HG02798 (cell line): ENCODE measurements at regions not wholly inside any gene's neighbourhood (a gene's known extent, or its start where the extent isn't known, plus 50 kb on each side); places are given as distances from the start of the nearest gene placed in this dataset.

Experiments
- ATAC-seq: cut with Tn5 transposase; IDR thresholded peaks from one replicate; pipeline ENCODE4 v1.9.1; 2021; ENCODE audit warnings: mild to moderate bottlenecking; ENCODE audit not compliant: unreplicated experiment, poor library complexity

- peak; percentile 56 for ATAC-seq
Observed at GRCh38 chr12:47317175-47317915, 237.6 kb upstream of the AMIGO2 start.

DNA sequence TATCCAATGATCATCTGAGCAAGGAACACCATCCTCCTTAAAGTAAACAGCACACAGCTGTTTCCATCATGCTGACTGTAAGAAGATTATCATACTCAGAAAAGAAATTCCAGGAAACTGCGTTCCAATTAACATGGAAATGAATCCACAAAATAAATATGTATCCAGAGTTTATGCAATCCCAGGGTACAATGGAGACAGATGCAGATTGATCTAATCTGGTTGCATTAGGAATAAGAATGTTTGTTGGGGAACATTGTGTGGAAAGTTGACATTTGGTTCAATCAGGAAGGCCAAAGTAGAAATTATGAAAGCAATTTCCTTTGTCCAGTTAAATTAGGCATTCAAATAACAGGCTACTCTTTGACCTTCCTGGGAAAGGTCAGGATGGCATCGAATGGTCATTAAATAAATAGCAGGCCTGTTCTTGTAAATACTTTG, 236.9 kb upstream of the AMIGO2 start:
- no peak for ATAC-seq

- no peak for ATAC-seq
Observed at GRCh38 chr12:47314996-47315395, 235.2 kb upstream of the AMIGO2 start.

DNA sequence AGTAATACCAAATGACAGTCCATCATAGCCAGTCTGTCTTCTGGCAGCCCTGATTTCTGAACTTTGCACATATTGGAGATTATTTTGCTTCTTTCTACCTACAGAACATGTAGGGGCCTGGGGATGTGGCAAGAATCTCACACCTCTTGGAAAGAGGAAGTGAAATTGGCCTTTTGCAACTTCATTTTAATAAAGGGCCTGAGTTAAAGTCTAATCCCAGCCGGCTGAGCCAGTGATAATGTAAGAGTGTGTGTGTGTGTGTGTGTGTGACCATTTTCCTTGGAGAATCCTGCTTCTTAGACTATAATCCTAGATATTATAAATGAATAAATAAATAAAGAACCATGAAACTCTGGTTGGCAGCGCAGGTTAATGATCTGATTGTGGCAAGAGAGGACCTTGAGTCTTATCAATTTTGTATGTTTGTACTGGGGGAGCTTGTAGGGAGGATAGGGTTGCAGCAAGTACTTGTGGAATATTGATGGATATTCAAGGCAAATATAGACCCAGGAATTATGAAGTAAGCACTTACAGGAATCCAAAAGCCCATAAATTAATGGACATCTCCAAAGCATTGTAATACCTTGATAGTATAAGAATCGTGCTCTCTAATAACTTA, 233.2 kb upstream of the AMIGO2 start:
- ATAC-seq: peak; percentile 89

DNA sequence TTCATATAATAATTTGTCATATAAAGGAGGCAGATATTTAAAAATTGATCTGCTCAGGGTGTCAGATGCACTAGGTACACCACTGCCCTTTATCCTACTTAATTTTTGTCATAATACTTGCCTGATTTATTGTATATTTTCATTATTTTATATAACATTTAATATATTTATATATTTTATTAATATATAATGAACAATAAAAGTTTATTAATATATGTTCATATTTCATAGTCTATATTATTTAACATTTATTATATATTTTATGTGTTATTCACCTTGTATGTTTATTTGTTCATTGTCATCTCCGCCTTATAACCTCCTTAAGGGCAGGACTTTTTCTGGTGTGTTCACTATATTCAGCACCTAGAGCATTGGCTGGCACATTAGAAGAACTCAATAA, 232.4 kb upstream of the AMIGO2 start:
- ATAC-seq: no peak

DNA sequence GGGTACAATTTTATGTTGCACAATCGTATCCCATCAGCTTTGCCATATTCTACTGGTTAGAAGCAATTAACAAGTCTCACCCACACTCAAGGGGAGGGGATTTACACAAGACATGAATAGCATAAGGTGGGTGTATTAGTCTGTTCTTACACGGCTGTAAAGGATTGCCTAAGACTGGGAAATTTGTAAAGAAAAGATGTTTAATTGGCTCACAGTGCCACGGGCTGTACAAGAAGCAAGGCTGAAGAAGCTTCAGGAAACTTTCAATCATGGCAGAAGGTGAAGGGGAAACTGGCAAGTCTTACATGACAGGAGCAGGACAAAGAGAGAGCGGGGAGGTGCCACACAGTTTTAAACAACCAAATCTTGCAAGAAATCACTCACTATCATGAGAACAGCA, 231.8 kb upstream of the AMIGO2 start:
- no peak for ATAC-seq

GRCh38 chr12:47311010-47311409, 231.3 kb upstream of the AMIGO2 start:
- ATAC-seq: no peak

DNA sequence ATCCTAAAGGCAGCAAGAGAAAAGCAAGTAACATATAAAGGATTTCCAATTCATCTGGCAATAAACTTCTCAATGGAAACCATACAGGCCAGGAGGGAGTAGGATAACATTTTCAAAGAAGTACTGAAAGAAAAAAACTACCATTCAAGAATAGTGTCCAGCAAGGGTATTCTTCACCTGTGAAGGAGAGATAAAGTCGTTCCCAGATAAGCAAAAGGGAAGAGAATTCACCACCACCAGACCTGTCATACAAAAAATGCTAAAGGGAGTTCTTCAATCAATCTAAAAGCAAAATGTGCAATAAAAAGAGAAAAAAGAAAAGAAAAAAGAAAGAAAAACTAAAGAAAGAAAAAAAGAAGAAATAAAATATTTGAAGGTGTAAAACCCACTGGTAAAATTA, 228.9 kb upstream of the AMIGO2 start:
- ATAC-seq: no peak

DNA sequence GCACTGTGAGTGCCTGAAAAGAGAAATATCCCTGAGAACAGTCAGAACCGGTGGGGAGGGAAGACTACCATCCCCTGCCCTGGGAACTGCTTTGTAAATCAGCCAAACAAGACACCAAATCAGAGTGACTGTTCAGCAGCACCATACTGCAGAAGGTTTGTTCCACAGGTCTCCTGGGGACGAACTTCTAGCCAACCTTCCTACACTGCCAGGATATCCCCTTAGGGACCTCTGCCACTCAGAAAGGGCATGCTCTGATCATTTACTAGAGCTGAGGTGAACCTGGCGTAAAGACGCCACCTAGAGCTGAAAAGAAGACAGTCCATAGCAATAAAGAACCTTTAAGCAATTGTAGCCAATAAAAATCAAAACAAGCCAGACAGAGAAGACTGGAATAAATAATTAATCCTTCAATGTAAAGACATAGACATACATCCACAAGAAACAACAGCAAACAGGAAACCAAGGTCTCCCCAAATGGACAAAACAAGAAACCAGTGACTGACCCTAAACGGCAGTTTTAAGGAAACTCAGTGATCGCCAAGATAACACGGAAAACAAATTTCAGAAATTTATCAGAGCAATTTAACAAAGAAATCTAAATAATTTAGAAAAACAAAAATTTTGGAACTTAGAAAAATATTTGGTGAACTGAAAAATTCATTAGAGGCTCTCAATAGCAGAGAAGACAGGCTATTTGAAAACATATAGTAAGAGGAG, 228.1 kb upstream of the AMIGO2 start:
- peak; percentile 84 for ATAC-seq

GRCh38 chr12:47306773-47307679, 227.3 kb upstream of the AMIGO2 start:
- peak; percentile 21 for ATAC-seq

DNA sequence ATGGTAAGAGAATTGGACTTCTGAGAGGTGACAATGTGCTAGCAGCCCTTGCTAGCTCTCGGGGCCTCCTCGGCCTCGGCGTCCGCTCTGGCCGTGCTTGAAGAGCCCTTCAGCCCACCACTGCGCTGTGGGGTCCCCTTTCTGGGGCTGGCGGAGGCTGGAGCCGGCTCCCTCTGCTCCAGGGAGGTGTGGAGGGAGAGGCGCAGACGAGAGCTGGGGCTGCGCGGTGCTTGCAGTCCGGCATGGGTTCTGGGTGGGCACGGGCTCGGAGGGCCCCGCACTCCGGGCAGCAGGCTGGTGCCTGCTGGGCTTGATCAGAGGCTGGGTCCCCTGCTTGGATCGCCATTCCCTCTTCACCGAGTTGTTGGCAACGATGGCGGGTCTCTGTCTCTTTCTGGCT, 226.4 kb upstream of the AMIGO2 start:
- no peak for ATAC-seq

DNA sequence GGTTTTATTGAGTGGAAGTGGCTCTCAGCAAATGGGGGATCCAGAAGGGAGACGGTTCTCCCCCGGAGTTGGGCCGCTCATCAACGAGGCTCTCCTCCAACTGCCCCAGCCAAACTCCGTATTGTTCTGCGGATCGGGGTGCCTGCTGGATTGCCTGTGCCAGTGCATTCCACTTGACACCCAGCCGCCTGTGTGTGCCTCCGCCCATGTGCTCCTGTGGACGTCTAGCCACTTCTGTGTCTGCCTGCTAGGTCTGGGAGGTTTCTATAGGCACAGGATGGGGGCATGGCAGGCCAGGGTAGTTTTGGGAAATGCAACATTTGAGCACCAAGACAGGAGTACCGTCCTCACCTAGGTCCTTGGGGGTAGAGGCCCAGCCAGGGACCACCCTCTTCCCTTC, 225.7 kb upstream of the AMIGO2 start:
- ATAC-seq: no peak

- ATAC-seq: no peak
Observed at GRCh38 chr12:47303995-47304560, 224.3 kb upstream of the AMIGO2 start.

- ATAC-seq: no peak
Observed at GRCh38 chr12:47303207-47303606, 223.4 kb upstream of the AMIGO2 start.

DNA sequence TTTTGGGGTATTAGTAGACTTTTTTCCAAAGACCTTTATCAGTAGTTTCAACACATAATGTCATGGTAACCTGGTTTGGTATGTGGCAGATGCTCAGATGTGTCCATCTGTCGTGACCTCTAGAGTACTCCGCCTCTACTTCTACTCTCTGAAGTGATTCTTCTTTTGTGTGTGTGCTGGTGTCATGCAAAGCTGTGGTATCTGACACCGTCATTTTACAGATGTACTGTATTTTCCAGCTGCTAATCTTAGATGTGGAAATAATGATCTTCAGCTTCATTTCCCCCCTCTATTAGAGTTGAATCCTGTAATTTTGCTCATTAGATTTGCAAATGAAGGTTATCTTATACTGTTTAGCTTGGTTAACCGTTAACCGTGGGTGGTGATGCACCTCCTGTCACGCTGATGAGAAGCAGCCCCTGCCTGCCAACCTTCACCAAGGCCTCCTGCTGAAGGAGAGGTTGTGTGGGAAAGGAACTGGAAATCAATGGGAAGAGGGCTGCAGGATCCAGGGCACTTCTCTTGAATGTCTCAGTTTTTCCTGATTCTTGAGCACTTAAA, 222.4 kb upstream of the AMIGO2 start:
- peak; percentile 89 for ATAC-seq

DNA sequence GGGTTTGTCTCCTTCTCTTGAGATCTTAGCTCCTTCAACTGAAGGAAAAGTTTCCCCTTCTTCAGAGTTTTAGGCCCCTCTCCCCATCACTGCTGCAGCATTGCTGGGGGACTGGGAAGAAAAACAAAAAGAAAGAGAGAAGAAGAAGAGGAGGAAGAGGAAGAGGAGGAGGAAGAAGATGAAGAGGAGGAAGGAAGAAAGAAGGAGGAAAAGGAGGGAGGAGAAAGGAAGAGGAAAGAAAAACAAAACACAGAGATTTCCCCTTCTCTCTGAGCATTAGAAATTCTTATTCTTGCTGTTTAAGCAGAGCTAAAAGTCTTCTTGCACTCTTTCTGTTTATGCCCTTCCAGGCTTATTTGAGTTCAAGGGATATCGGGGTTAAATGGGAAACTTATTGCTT, 219.8 kb upstream of the AMIGO2 start:
- no peak for ATAC-seq

- ATAC-seq: no peak
Observed at GRCh38 chr12:47297993-47298392, 218.2 kb upstream of the AMIGO2 start.

- no peak for ATAC-seq
Observed at GRCh38 chr12:47296828-47297227, 217.1 kb upstream of the AMIGO2 start.

- no peak for ATAC-seq
Observed at GRCh38 chr12:47293406-47293805, 213.6 kb upstream of the AMIGO2 start.

- ATAC-seq: no peak
Observed at GRCh38 chr12:47286676-47287075, 206.9 kb upstream of the AMIGO2 start.
